Kidney (tissue), 13 donors: ENCODE measurements at regions not wholly inside any gene's neighbourhood (a gene's known extent, or its start where the extent isn't known, plus 50 kb on each side); places are given as distances from the start of the nearest gene placed in this dataset.

Experiments
- DNase-seq, 5 donors: peaks; one replicate each; pipeline ENCODE4 v3.0.0-alpha.2; 2013 to 2020
- FAIRE-seq: peaks from 2 replicates; lab custom pipeline; 2012; peaks lifted over from hg19 to GRCh38; lab: Jason Lieb, UNC
- H3K27ac ChIP-seq, 2 donors: one replicate each; pipeline ENCODE4 v1.7.0; 2013; ENCODE audit warnings: low read depth in 2 of 2, low read length in 2 of 2, inconsistent platforms in 1 of 2
- H3K27me3 ChIP-seq: one replicate; pipeline ENCODE4 v1.7.1; 2013; ENCODE audit warnings: low read length, inconsistent platforms; ENCODE audit not compliant: control insufficient read depth, insufficient read depth
- H3K36me3 ChIP-seq, 3 donors: one replicate each; pipeline versions ENCODE4 v1.7.0 to v1.7.1; 2013; ENCODE audit warnings: low read length in 3 of 3, control low read depth in 1 of 3, inconsistent platforms in 1 of 3; ENCODE audit not compliant: insufficient read depth in 3 of 3, control insufficient read depth in 2 of 3
- H3K4me1 ChIP-seq, 3 donors: one replicate each; pipeline versions ENCODE4 v1.7.0 to v1.7.1; 2013; ENCODE audit warnings: low read length in 3 of 3, inconsistent platforms in 1 of 3, low read depth in 1 of 3; ENCODE audit not compliant: control insufficient read depth in 2 of 3, insufficient read depth in 2 of 3
- H3K4me3 ChIP-seq, 3 donors: one replicate each; pipeline versions ENCODE4 v1.7.0 to v1.8.1; 2013; ENCODE audit warnings: low read length in 3 of 3, control low read depth in 1 of 3, inconsistent platforms in 1 of 3
- H3K9ac ChIP-seq, 3 donors: one replicate each; pipeline versions ENCODE4 v1.7.0 to v1.7.1; 2013; ENCODE audit warnings: low read length in 3 of 3, control low read depth in 1 of 3, inconsistent platforms in 1 of 3
- H3K9me3 ChIP-seq, 3 donors: one replicate each; pipeline versions ENCODE4 v1.7.0 to v1.7.1; 2013; ENCODE audit warnings: low read length in 3 of 3, control low read depth in 1 of 3, inconsistent platforms in 1 of 3; ENCODE audit not compliant: control insufficient read depth in 2 of 3, insufficient read depth in 1 of 3
- intact Hi-C: fragments of 100-400 bp; cut with DNase I; formaldehyde crosslinking; loops from one replicate; pipeline ENCODE4 v1.11.1; 2022
- TF ChIP-seq, protein P1 (sequence below): IDR thresholded peaks from 3 replicates; pipeline ENCODE4 v1.5.1; 2012; ENCODE audit warnings: mild to moderate bottlenecking, moderate library complexity, borderline replicate concordance; ENCODE audit not compliant: insufficient read depth; ENCODE audit errors: extremely low read depth
- donor health status: control.
- donor health status: control.
- donor health status: control.
- donor health status: control.
- donor health status: control.
- donor health status: DM: yes; HTN: yes; CAD: no.
- donor health status: Normal renal cell carcinoma (clear cell type).

DNA sequence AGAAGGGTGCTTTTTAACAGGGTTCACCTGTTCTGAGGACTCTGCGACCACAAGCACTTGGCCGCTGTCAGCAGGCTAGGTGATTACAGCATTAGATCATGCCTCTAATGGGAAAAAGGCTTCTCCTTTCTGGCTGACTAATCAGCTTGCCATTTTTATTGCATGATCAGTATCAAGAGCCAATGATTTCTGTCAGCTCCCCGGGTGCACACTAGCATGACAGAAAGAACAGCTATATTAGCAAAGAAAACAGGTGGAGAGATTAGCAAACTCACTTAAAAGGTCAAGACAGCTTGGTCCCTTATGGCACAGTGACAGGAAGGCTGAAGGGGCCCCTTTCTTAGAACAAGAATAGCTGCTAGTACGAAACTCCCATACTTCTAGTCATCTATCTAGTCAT lies 170.0 kb downstream of the SMIM20 start:
- TF ChIP-seq, protein P1, sequence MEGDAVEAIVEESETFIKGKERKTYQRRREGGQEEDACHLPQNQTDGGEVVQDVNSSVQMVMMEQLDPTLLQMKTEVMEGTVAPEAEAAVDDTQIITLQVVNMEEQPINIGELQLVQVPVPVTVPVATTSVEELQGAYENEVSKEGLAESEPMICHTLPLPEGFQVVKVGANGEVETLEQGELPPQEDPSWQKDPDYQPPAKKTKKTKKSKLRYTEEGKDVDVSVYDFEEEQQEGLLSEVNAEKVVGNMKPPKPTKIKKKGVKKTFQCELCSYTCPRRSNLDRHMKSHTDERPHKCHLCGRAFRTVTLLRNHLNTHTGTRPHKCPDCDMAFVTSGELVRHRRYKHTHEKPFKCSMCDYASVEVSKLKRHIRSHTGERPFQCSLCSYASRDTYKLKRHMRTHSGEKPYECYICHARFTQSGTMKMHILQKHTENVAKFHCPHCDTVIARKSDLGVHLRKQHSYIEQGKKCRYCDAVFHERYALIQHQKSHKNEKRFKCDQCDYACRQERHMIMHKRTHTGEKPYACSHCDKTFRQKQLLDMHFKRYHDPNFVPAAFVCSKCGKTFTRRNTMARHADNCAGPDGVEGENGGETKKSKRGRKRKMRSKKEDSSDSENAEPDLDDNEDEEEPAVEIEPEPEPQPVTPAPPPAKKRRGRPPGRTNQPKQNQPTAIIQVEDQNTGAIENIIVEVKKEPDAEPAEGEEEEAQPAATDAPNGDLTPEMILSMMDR: no peak
- intact Hi-C loops: no loop called here
- no peak overlapping the region for H3K9ac ChIP-seq
- peak in 1 of 5 donors; percentile 13 for DNase-seq
- H3K27me3 ChIP-seq: no peaks in the 10 kb centered on the region
- no peaks in the 10 kb centered on the region for H3K9me3 ChIP-seq
- H3K27ac ChIP-seq: no peak overlapping the region
- no peaks in the 10 kb centered on the region for H3K36me3 ChIP-seq
- no peaks in the 10 kb centered on the region for H3K4me1 ChIP-seq
- no peak overlapping the region for H3K4me3 ChIP-seq
- no peak for FAIRE-seq

DNA sequence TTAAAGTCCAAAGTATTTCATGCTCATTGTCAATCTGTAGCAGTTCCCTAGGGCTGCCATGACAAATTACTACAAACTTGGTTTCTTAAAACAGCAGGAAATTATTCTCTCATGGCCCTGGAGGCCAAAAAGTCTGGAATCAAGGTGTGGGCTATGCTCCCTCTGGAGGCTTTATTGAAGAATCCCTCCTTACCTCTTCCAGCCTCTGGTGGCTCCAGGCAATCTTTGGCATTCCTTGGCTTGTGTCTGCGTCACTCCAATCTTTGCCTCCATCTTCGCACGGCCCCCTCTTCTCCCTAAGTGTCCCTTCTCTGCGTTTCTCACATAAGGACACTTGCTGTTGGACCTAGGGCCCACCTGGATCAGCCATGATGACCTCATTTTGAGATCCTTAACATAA lies 170.4 kb downstream of the SMIM20 start:
- intact Hi-C loops: no loop called here

DNA sequence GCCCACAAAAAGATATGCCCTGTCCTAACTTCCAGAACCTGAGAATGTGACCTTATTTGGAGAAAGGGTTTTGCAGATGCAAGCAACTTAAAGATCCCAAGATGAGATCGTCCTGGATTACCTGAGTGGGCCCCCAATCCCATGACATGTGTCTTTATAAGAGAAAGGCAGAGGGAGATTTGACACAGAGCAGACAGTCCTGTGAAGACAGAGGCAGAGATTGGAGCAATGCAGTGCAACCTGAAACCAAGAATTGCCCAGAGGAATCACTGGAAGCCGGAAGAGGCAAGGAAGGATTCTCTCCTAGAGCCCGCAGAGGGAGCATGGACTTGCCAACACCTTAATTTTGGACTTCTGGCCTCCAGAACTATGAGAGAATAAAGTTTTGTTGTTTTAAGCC lies 171.5 kb downstream of the SMIM20 start:
- H3K9ac ChIP-seq: no peak overlapping the region
- intact Hi-C loops: no loop called here
- no peaks in the 10 kb centered on the region for H3K27me3 ChIP-seq
- no peaks in the 10 kb centered on the region for H3K36me3 ChIP-seq
- peaks cover 0 to 3% (median under 1%) of the 10 kb centered on the region in 3 donors for H3K9me3 ChIP-seq
- DNase-seq (peak in 1 of 5 donors; percentile 8), FAIRE-seq (no peak)
- no peaks in the 10 kb centered on the region for H3K4me1 ChIP-seq
- no peak overlapping the region for H3K27ac ChIP-seq
- TF ChIP-seq, protein P1: no peak
- no peak overlapping the region for H3K4me3 ChIP-seq

More for the DNA sequence above, 170.4 kb downstream of the SMIM20 start:
- no peaks in the 10 kb centered on the region for H3K4me1 ChIP-seq
- no peaks in the 10 kb centered on the region for H3K9me3 ChIP-seq
- no peak overlapping the region for H3K27ac ChIP-seq
- TF ChIP-seq, protein P1: no peak
- DNase-seq: no peak
- H3K4me3 ChIP-seq: no peak overlapping the region
- no peak overlapping the region for H3K9ac ChIP-seq
- no peaks in the 10 kb centered on the region for H3K36me3 ChIP-seq
- no peaks in the 10 kb centered on the region for H3K27me3 ChIP-seq
- no peak for FAIRE-seq
